ENCODE measurements at regions not wholly inside any gene's neighbourhood (a gene's known extent, or its start where the extent isn't known, plus 50 kb on each side); places are given as distances from the start of the nearest gene placed in this dataset.

DNA sequence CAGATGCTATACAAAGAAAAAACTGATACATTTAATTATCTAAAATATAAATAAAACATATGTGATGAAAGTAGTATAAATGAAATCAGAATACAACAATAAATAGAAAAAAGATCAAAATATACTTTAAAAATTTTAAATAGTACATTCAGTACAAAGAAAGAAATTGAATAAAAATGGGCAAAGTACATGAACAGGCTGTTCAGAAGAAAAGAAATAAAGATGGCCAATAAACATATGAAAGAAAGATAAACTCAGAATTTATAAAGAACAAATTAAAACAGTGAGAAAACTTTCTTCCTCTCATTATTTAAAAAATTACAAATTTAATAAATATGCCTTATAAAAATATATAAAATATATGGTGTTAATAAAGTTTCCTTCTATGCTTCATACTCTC lies 50.5 kb upstream of the AMOTL1 start:
- Histone ChIP-seq H3K36me3 (ENCODE audit: low read depth) (no peaks in the 10 kb centered on the region), H3K79me2 (ENCODE audit: low read depth) (no peaks in the 10 kb centered on the region), H3K4me3 (no peak overlapping the region), H3F3A (ENCODE audit: insufficient read depth, low read depth) (no peaks in the 10 kb centered on the region), H3K9me2 (ENCODE audit: insufficient read depth) (0 out of 2 replicates have a peak, but pooled peaks cover 2% of the 10 kb centered on the region), H3K27ac (no peak overlapping the region), H3K4me1 (replicated peaks; ENCODE audit: insufficient read depth) (no peaks in the 10 kb centered on the region), H4K20me1 (ENCODE audit: insufficient read depth) (no peaks in the 10 kb centered on the region), H2AFZ (no peak overlapping the region), H3K27me3 (ENCODE audit: insufficient read depth, low read depth) (no peaks in the 10 kb centered on the region), H3K9me3 (ENCODE audit: insufficient read depth, low read depth) (no peaks in the 10 kb centered on the region; the same call in 1 of the 2 replicates), H3K4me2 (no peak overlapping the region)
- no peak for DNase-seq
- POLR2A ChIA-PET (ENCODE audit: unreplicated experiment): no interaction called here
- CTCF ChIA-PET: no interaction called here
- intact Hi-C loops (cut with micrococcal nuclease; ENCODE audit: unreplicated experiment): no loop called here
- no TSS peak for BruUV-seq (replicated peaks)
- TF ChIP-seq EZH2 (IDR thresholded peaks at IDR 0.05; ENCODE audit: low read depth): no peak
- TF ChIP-seq, protein P1, sequence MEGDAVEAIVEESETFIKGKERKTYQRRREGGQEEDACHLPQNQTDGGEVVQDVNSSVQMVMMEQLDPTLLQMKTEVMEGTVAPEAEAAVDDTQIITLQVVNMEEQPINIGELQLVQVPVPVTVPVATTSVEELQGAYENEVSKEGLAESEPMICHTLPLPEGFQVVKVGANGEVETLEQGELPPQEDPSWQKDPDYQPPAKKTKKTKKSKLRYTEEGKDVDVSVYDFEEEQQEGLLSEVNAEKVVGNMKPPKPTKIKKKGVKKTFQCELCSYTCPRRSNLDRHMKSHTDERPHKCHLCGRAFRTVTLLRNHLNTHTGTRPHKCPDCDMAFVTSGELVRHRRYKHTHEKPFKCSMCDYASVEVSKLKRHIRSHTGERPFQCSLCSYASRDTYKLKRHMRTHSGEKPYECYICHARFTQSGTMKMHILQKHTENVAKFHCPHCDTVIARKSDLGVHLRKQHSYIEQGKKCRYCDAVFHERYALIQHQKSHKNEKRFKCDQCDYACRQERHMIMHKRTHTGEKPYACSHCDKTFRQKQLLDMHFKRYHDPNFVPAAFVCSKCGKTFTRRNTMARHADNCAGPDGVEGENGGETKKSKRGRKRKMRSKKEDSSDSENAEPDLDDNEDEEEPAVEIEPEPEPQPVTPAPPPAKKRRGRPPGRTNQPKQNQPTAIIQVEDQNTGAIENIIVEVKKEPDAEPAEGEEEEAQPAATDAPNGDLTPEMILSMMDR (conservative IDR thresholded peaks at IDR 0.05): no peak
